GM18951 (cell line): ENCODE measurements at regions not wholly inside any gene's neighbourhood (a gene's known extent, or its start where the extent isn't known, plus 50 kb on each side); places are given as distances from the start of the nearest gene placed in this dataset.

ENCODE experiments used
- POLR2A ChIP-seq: IDR thresholded peaks from 4 replicates; pipeline ENCODE4 v1.6.1; 2011; ENCODE audit warnings: mild to moderate bottlenecking; ENCODE audit not compliant: insufficient read length, insufficient read depth; ENCODE audit errors: extremely low read depth
- in situ Hi-C: fragments of 300-500 bp; cut with MboI; formaldehyde crosslinking; loops from one replicate; pipeline ENCODE4 v1.12.0; 2022; ENCODE audit warnings: low sequenced_read_pairs, mixed read lengths, inconsistent platforms; ENCODE audit not compliant: unreplicated experiment

DNA sequence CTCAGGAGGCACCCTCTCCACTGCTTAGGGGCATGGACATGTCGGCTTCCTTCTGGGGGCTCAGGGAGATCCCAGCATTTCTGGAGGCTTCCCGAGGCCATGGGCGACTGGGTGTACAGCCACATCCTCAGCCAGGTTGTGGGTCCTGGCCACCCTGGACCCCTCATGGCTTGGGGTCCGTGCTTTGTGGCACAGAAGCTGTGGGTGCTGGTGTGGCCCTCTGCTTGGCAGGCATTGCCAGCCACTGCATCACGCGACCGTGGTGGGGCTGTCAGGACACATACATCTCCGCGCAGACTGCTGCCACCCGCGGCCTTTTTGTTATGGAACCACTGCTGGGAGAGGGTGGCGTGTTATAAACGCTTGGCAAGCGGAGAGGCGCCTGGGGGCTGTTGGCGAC, 1174.9 kb downstream of the BRD1 start:
- in situ Hi-C loops: no loop called here
- TF ChIP-seq POLR2A: no peak

DNA sequence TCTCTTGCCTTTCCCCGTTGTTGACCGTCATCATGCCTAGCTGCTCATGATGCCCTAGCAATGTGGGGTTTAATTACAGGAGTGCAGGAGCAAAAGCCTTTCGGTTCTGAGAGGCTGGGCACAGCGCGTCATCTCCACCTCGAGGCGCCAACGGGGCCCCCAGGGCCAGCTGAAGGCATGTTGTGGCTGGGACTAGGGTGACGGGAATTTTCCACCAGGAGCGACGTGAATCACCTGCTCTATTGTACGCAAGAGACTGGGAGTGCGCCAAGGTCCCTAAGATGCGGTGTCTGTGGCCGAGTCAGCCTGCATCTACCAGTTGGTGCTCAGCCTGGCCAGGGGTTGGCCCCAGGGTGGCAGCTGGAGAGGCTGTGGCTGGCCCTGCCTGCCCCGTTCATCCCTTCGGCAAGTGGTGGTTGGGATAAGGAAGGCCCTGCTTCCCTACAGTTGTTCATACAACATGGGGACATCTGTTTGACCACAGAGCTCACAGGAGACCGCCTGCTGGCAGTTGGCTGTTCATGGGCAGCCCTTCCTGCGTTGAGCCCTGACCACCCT, 1175.6 kb downstream of the BRD1 start:
- no peak for TF ChIP-seq POLR2A
- in situ Hi-C loops: no loop called here

DNA sequence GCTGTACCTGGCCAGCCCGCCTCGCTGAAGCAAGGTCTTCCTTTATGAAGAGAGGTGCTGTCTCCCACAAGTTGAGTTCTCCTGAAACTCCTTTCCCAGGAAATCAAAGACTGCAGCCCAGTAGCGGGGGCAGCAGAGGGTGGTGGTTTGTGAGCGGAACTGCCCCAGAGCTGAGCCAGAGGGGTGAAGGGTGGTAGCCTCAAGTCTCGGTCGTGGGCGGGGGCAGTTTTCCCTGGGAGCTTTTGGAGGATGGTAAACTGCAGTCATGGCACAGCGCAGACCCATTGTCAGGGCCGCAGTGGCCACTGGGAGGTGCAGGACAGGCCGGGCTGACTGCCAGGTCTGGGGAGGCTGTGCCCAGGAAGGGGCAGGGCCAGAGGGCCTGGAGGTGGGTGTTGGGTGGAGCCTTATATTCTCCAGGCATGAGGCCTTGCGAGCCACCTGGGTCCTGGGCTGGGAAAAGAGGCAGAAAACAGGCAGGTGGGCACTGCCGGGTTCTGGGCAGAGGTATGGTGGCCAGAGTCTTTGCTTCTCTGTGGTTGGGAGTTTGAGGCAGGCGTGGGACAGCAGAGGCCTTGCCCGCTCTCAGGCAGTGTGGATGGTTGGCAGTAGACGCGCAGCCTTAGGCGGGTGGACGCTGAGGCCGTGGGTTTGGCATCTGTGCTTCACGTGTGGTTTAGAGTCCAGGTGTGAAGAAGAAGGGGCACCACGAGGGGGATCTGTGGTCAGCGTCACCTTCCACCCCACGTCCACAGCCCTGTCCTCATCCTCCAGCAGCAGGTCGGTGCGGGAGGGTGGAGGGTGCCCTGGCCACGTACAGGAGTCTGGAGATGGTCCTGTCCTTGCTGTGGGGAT, 1176.4 kb downstream of the BRD1 start:
- in situ Hi-C loops: no loop called here
- no peak for TF ChIP-seq POLR2A

DNA sequence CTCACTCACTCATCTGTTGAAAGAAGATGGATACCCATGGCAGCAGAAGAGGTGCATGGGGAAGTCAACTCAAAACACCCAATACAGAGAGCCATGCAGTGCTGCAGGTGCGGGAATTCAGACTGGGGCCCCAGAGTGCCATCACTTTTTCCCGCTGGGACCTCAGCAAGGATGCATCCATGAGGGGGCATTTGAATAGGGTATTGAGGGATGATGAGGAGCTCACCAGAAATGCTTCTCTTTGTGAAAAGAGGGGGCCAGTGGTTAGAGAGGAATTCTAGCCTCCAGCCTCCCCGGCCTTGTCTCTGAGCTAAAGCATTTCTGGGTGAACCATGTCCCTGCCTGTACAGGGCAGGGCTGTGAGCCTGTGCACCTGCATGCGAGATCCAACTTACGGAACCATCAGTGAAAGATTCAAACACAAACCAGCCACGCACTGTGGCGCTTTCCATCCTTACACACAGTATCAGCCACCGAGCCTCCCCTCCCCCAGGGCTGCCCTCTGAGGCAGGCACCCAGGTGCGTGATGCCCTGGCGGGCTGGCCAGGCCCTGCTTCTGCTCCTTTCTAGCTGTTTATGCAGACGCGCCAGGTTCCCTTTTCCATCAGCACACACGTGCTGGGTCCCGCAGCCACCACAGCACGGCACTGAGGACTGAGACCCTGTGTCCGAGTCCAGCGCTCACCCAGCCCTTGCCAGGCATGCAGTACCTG, 1177.2 kb downstream of the BRD1 start:
- TF ChIP-seq POLR2A: no peak
- in situ Hi-C loops: no loop called here

DNA sequence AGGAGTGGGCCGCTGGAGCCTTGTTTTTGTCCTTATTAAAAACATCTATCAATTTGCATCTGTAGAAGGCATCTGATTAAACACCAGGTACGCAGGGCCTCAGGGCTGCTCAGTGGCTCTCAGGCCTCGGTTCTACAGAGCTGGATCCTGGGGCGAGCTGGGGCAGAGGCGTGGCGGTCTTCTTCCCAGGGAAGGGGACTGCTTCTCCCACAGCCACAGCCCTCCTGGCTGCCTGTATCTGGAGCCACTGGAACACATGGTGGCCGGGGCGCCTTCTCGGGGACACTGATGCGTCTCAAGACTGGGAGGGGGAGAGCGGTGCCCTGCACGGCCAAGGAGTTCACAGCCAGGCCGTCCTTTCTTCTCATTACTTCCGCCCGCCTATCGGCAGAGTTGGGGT, 1178.2 kb downstream of the BRD1 start:
- TF ChIP-seq POLR2A: no peak
- in situ Hi-C loops: no loop called here

DNA sequence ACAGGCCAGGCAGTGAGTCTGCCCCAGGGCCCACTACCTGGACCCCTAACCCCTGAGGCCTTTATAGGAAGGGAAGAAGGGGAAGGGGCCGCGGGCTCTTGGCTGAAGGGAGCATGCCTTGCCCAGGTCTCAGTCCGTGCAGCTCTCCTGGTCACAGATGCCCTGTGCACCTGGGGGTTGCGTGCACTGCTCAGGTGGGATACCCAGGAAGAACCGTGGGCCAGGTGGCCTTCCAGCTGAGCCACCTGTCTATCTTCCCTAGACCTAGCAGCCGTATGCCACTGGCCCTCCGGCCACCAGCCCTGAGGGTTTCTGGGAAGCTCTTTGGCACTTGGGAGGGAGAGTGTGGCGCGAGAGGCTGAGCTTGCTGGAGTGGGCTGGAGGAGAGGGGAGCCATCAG, 1178.6 kb downstream of the BRD1 start:
- no peak for TF ChIP-seq POLR2A
- in situ Hi-C loops: no loop called here

DNA sequence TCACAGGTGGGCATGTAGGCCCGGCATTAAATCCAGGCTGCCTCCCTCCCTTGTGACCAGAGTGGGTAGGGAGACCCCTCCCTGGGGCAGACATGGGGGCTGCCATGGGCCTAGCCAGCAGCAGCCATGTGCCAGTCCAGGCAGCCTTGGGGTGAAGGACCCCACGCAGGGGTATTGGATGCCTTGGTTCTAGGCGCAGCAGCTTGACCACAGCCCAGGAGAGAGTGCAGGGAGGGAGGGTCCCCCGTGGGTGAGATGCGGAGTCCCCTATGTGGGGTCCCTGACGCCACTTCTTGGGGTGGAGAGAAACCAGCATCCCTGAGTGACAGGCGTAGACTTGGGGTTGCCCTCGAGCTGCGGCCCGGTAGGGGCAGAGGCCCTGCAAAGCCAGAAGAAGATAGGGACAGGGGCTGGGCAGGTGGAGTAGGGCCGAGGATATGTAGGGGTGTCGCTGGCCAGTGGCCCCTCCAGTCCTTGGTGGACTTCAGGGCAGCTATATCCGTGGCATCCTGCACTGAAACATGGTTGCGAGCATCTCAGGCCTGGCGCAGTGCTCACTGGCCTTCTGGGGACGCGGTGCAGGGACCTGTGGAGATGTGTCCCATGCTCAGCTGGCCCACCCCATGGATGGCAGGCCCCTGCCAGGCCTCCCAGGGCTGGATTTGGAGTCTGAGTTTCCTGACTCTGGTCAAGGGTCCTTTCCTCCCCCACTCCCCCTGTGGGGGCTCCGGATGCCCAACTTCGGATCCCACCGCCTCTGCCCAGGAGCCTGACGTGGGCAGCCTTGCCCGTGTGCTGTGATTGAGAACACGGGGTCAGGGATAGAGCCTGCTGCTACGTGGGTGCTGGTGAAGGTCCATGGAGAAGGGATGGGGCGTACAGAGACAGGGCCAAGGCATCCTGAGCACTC, 1179.8 kb downstream of the BRD1 start:
- in situ Hi-C loops: no loop called here
- TF ChIP-seq POLR2A: no peak

DNA sequence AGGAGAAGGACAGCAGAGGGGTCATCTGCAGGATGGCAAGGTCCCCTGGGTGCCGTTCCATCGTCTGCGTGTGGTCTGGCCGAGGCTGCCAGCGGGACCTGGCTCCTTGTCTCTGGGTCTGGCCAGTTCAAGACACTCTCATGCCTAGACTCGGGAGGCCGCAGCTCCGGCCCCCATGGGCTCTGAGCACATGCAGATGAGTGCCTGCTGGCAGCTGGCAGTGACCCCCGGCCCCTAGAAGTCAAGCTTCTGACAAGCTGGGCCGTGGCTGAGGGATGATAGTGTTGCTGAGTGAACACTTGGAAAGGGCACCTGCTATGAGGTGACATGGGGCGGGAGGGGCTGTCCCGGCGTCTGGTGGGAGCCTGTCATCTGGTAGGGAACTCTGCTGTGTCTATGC, 1180.6 kb downstream of the BRD1 start:
- in situ Hi-C loops: no loop called here
- TF ChIP-seq POLR2A: no peak

DNA sequence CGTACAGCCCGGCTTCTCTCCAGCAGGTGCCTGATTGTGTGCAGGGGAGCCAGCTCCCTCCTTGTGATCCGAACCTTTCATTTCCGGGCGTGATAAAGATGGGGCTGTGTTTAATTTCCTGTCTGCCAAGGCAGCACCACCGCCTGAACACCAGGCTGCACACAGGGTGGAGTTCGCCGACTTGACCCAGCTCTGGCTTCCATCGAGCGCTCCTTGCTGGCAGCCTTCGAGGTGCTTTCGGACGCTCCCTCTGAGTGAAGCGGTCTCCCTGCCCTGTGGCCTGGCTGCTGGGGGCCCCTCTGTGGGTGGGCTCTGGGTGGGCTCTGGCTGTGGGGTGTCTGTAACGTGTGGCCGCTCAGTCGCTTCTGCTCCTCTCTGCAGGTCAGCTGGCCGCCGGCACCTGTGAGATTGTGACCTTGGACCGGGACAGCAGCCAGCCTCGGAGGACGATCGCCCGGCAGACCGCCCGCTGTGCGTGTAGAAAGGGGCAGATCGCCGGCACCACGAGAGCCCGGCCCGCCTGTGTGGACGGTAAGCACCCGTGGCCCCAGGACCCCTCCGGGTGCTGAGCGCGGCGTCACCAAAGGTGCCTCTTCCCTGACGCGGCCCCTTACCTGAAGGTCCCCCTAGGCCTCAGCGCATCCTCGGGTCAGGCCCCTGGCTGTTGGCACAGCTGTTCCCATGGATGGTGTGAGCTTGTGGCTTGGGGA, 1181.3 kb downstream of the BRD1 start:
- TF ChIP-seq POLR2A: no peak
- in situ Hi-C loops: no loop called here

DNA sequence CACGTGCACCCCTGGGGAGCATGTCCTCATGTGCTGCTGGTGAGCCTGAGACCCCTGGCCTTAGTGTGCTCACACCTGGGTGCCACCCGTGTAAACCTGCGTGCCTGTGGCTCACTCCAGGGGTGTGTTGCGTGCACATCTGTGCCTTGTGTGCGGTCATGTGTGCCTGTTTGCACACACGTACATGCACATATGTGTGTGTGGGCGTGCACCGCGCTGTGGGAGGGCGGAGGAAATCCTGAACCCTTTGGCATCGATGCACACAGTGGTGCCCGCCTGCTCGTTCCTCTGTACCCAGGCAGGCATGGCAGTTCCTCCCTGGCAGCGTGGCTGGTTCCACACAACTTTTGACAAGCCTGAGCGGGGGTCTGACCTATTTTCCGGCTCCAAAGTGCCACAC, 1181.9 kb downstream of the BRD1 start:
- in situ Hi-C loops: no loop called here
- TF ChIP-seq POLR2A: no peak

DNA sequence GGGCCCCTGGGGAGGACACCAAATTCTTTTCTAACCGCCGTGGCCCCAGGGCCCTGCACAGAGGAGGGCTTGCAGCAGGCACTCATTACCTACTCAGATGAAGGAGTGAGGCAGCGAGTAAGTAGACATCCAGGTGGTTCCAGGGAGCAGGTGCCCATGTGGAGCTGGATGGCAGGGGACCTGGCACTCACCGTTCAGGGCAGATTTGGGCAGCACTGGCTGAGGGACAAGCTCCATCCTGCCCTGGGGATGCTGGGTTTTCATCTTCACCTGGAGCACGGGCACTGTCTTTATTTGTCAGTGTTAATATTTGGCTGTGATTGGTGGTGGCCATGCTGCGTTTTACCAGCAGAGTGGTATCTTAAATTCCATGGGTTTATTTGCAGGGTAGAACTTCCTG, 1182.7 kb downstream of the BRD1 start:
- in situ Hi-C loops: no loop called here

DNA sequence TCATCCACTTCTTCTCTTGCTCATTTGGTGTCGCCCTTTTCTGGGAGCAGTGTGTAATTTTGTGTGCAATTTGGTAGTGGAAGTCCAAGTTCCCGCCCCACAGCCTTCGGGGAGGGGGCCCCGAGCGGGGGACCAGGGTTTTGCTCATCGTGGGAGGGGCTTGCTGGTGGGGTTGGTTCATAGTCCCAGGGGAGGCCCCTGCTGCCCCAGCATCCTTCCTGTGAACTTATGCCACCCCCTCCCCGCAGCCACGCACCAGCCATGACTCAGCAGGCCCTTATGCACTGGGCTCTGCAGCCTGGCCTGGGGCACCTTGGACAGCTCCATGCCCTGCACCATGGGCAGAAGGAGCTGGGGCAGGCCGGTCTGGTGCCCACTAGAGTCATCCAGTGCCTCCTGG, 1183.6 kb downstream of the BRD1 start:
- in situ Hi-C loops: no loop called here
- no peak for TF ChIP-seq POLR2A

More for the DNA sequence above, 1182.7 kb downstream of the BRD1 start:
- no peak for TF ChIP-seq POLR2A

DNA sequence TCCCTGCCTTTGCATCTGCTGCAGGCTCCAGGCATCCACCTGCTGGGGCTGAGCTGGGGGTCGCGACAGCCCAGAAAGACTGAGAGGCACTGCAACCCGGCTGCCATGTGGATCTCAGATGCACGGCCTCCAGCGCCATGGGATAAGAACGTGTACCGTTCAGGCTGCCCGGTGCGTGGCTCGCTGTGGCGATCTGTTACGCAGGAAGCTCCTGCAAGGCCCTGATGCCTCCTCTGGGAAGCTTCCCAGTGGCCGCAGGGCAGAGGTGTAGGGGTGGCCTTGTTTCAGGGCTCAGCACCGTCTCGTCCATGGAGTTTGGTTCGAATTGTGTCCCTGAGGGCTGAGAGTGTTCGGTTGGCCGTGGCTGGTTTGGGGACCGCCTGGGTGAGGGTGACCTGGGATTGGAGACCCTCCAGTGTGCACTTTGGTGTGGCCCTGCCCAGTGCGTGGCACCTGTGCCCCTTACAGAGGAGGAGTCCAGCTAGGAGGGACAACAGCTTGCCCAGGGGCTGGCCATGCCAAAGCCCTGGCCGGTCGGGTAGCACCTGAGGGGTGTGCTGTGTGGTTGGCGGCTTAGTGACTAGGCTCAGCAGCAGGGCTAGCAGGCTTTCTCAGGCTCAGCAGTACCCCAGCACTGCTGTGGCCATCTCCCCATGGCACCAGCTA, 1184.5 kb downstream of the BRD1 start:
- in situ Hi-C loops: no loop called here
- no peak for TF ChIP-seq POLR2A
